ENCODE measurements at regions not wholly inside any gene's neighbourhood (a gene's known extent, or its start where the extent isn't known, plus 50 kb on each side); places are given as distances from the start of the nearest gene placed in this dataset.
"Not testable (repeated sequence)": the region's sequence is repeated elsewhere in the genome, so short reads cannot be mapped to it uniquely, and the experiment has no call there.

DNA sequence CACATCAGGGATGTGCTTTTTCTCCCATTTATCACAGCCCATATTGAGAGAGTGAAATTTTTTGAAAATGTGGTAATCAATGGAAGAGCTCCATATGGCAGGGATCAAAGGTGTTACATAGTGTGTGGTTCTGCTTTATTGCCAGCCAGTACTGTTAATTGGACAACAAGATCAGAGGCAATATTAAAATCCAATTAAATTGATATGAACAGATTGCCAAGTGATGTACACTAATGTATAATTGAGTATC, 338.9 kb downstream of the BCL11A start:
- TF ChIP-seq, protein P1, sequence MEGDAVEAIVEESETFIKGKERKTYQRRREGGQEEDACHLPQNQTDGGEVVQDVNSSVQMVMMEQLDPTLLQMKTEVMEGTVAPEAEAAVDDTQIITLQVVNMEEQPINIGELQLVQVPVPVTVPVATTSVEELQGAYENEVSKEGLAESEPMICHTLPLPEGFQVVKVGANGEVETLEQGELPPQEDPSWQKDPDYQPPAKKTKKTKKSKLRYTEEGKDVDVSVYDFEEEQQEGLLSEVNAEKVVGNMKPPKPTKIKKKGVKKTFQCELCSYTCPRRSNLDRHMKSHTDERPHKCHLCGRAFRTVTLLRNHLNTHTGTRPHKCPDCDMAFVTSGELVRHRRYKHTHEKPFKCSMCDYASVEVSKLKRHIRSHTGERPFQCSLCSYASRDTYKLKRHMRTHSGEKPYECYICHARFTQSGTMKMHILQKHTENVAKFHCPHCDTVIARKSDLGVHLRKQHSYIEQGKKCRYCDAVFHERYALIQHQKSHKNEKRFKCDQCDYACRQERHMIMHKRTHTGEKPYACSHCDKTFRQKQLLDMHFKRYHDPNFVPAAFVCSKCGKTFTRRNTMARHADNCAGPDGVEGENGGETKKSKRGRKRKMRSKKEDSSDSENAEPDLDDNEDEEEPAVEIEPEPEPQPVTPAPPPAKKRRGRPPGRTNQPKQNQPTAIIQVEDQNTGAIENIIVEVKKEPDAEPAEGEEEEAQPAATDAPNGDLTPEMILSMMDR (IDR thresholded peaks at IDR 0.05; ENCODE audit: control insufficient read depth, extremely low read depth, insufficient read depth) = no peak
- H3K4me3 ChIP-seq (ENCODE audit: low read depth, low read length) = no peak overlapping the region
- no peak for DNase-seq (ENCODE audit: low read depth)

DNA sequence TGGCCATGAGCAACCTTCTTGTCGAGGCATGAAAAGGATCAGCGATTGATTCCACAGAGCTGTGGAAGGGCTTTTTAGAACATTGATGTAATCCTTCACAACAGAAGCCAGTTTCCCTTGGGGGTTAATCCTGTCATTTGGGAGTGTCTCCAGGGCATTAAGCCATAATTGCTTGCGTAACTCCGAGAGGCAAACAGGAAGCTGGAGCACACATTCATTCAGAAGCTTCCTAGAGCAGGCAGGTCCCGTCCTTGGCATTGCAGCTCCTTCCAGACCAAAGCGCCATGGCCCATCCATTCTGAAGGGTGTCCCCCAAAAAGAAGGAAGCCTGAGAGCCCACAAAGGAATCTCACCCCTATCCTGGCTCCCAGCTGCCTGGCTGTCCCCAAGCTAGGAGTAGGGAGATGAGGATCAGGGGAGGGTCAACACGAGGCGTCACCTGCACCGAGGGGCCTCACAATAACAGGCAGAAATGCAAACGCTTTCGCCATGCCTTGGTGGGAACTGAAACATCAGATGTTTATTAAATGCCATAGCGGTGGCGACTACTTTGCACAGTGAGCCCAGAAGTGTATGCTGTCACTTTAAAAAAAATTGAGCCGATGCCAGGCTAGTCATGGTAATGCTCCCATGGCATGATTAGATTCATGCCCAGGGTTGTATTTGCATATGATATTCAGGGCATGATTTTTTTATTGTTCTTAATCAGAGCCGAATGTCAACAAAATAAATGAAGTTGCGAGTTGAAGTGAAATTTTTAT, 339.4 kb downstream of the BCL11A start:
- peak; percentile 58 for DNase-seq (ENCODE audit: low read depth)
- H3K4me3 ChIP-seq (ENCODE audit: low read depth, low read length) = peak overlapping the region; percentile 19; the same call in 1 of the 2 replicates
- TF ChIP-seq, protein P1 (IDR thresholded peaks at IDR 0.05; ENCODE audit: control insufficient read depth, extremely low read depth, insufficient read depth) = no peak

DNA sequence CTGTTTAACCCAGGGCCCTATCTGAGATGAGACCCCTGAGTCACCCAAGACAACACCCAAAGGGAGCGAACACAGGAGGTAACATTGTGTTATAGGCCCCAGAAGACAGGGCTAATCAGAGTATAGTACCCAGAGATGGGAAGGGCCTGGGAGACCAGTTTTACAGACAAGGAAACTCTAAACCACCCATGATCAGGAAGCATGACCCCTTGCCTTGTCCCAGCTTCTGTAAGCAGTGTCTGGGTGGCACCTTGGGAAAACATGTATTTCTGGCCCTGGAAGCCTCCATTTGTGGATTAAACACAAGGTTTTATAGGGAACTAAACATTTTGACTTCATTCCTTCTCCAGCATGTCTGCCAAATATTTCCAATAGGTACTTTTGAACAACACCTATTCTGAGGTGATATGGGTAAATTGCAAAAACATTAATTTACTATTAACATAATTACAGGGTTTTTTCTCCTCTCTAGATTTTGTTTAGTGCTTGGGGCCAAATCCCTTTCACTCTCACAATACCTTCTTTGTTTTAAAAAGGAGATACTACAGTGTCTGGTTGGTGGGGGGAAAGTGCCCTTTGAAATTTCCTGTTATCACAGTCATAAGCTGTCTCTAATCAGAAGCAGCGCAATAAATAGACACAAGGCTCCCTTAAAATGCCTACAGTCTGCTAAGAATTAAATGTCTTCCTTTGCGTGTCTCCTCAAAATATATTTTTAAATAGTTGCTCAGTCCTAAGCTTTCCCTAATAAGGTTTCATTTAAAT, 341.1 kb downstream of the BCL11A start:
- TF ChIP-seq, protein P1 (IDR thresholded peaks at IDR 0.05; ENCODE audit: control insufficient read depth, extremely low read depth, insufficient read depth) = no peak
- DNase-seq (ENCODE audit: low read depth) = no peak
- H3K4me3 ChIP-seq (ENCODE audit: low read depth, low read length) = no peak overlapping the region

DNA sequence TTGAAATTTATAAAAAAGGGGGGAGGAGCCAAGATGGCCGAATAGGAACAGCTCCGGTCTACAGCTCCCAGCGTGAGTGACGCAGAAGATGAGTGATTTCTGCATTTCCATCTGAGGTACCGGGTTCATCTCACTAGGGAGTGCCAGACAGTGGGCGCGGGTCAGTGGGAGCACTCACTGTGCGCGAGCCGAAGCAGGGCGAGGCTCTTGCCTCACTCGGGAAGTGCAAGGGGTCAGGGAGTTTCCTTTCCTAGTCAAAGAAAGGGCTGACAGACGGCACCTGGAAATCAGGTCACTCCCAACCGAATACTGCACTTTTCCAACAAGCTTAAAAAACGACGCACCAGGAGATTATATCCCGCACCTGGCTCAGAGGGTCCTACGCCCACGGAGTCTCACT, 364.4 kb downstream of the BCL11A start:
- H3K4me3 ChIP-seq (ENCODE audit: low read depth, low read length); DNase-seq (ENCODE audit: low read depth): not testable (repeated sequence)

DNA sequence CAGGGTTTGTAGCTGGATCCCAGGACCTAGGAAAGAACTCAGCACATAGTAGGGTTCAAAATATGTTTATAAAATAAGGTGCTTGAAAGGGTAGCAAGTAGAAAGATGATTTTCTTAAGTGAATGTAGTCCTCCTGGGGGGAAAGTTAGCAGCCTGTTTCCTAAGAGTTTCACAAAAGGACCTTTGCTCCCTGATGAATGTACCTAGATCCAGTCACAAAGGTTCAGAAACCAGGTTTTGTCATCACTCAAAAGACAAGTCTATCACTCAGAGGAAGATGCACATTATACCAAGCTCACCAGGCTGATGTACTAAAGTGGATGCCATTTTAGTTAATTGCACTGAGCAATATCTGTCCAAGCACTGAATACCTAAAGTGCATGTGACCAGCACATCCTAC, 378.2 kb downstream of the BCL11A start:
- no peak overlapping the region for H3K4me3 ChIP-seq (ENCODE audit: low read depth, low read length)
- TF ChIP-seq, protein P1 (IDR thresholded peaks at IDR 0.05; ENCODE audit: control insufficient read depth, extremely low read depth, insufficient read depth) = no peak
- DNase-seq (ENCODE audit: low read depth) = no peak

DNA sequence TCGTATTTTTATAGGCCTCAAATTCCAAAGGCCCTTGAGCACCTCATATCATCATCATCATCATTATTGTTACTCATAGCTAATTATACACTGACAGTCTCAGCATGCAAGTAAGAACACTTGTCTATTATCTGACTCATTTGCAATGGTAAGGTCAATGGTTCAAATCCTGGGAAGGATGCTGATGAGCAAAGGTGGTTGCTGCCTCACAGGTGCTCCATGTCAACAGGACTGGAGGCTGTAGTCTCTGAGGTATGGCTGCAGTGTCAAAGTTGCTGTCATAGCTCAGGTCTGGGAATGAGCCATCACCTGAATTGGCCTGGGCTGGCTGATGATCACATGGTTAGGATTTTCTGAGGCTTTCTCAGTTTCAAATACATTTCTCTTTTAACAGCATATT, 379.3 kb downstream of the BCL11A start:
- DNase-seq (ENCODE audit: low read depth) = no peak
- TF ChIP-seq, protein P1 (IDR thresholded peaks at IDR 0.05; ENCODE audit: control insufficient read depth, extremely low read depth, insufficient read depth) = no peak
- no peak overlapping the region for H3K4me3 ChIP-seq (ENCODE audit: low read depth, low read length)

DNA sequence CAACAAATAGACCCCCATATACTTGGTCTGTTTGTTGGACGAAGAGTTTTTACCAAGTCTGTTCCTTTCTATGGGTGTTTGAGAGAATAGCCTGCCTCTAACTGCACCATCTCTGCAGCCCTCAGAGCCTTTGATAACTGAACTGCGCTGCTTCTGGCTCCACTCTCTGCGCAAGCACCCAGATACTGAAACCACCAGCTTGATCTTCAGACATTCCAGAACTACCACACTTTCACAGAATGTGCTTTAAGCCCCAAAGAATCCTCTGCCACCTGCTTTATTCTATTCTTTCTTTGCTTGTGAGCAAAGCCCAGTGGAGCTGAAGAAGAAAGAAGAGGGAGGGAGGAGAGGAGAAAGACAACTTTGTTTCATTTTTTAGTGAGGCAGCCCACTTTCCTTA, 380.7 kb downstream of the BCL11A start:
- DNase-seq (ENCODE audit: low read depth) = no peak
- TF ChIP-seq, protein P1 (IDR thresholded peaks at IDR 0.05; ENCODE audit: control insufficient read depth, extremely low read depth, insufficient read depth) = no peak
- H3K4me3 ChIP-seq (ENCODE audit: low read depth, low read length) = no peak overlapping the region
